HG02943 (cell line): ENCODE measurements at regions not wholly inside any gene's neighbourhood (a gene's known extent, or its start where the extent isn't known, plus 50 kb on each side); places are given as distances from the start of the nearest gene placed in this dataset.

Experiments
- ATAC-seq: cut with Tn5 transposase; IDR thresholded peaks from one replicate; pipeline ENCODE4 v1.9.1; 2021; ENCODE audit warnings: mild to moderate bottlenecking, low read depth, moderate library complexity; ENCODE audit not compliant: unreplicated experiment

DNA sequence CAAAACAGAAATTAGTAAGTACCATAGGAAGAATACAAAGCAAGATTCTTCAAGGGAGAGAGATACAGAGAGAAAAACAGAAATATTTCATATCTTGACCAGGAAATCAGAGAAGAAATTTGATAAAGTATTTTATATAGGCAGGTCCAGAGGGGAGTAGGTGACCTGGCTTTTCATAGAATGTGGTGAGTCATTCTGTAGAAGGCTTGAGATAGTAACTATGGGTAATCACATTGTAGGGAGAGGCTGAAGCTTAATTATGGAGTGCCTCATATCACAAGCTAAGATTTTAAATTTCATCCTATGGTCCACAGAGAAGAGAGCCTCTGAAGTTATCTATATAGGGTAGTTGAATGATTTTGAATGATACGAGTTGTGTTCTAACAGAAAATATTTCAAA lies 195.0 kb upstream of the CYRIA start:
- ATAC-seq, result no peak

DNA sequence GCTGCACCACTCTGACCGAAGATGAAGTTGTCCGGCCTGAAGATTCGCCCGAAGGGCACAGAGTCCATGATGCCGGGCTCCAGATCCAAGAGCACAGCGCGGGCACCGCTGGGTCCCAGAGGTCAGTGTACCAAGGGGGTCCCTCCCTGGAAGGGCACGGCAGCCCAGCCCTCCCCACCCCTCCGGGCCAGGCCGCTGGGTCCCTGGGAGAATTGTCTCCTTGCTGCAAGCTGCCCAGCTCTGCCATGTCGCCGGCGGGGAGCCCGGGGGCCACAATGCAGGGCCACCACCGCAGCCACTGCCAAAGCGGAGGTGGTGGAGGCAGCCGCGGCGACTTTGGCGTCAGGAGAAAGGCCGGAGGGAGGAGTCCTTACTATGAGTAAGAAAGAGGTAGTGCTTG lies 189.5 kb upstream of the CYRIA start:
- no peak for ATAC-seq

DNA sequence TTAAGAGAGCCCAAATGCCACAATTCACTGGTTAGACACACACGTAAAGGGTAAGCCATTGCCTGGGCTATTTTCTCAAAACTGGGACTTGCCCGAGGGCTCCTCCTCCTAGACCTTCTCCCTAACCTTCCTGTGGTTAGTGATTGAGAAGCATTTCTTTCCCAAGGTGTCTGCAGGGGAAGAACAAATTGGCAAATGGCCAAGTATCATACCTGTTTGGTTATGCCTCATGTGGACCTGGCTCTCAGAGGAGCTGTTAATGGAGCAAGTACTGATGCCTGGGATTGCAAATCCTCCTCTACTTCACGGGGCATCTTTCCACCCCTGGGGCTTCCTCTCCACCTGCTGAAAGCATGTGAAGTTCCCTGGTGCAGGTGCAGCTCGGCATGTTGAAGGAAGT lies 187.5 kb upstream of the CYRIA start:
- no peak for ATAC-seq

DNA sequence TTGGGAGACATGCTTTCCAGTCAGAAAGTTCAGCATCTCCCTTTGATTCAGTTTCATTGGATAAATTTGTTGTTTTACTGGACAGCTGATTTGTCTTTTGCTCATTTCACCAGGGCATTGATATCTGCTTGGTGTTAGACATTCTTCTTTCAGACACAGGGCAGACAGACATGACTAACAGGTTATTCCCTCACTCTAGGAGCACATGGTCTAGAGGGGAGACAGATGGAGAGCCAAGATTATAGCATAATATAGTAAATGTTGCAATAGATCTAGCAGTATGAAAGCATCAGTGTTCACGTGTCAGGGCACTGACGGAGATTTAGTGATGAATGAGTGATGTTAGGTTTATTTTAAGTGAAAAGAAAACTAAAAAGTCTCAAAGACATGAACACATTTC lies 187.0 kb upstream of the CYRIA start:
- no peak for ATAC-seq

DNA sequence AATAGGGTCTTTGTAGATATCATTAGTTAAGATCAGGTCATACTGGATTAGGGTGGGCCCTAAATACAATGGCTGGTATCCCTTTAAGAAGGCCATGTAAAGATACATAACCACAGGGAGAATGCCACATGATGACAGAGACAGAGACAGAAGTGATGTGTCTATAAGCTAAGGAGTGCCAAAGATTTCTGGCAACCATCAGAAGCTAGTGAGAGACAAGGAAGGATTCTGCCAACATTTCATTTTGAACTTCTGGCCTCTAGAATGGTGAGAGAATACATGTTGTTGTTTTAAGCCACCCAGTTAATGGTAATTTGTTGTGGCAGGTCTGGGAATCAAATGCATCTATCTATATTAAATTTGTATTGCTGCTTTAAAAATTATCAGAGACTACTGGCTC lies 185.5 kb upstream of the CYRIA start:
- ATAC-seq, result no peak

DNA sequence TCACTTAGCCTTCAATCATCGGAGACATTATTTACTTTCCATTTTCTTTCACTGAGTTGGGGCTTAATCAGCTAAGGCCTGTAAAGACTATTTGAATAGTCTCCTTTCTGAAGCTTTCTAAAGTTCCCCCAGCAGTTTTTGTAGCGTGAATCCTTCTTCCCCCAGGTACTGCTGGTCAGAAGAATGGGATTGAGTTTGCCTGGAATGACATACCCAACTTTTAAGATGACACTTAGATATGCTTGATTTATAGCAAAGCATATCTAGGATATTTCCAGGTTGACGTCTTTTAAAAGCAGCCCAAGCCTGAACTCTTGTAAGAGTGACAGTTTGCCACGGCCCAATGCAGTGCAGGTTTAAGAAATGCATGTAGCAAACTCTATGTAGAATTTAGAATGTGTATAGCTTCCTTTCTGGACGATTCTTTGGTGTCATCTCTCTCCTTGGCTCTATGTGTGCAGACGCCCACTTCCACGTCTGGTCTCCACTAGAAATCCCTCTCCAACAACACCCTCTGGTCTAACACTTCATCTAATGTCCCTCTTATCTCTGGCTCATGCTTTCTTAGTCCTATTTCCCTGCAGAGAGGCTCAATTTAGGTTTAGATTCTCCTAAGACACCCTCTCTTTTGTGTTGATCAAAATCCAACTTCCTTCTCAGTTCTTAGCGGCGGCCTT lies 175.0 kb upstream of the CYRIA start:
- no peak for ATAC-seq

DNA sequence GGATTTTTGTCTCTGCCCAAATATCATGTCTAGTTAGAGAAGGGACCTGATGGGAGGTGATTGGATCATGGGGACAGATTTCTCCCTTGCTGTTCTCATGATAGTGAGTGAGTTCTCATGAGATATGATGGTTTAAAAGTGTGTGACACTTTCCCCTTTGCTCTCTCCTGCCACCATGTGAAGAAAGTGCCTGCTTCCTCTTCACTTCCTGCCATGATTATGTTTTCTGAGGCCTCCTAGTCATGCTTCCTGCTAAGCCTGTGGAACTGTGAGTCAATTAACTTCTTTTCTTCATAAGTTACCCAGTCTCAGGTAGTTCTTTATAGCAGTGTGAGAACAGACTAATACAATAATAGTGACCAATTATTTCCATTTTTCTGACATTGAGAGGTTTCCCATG lies 167.3 kb upstream of the CYRIA start:
- no peak for ATAC-seq

DNA sequence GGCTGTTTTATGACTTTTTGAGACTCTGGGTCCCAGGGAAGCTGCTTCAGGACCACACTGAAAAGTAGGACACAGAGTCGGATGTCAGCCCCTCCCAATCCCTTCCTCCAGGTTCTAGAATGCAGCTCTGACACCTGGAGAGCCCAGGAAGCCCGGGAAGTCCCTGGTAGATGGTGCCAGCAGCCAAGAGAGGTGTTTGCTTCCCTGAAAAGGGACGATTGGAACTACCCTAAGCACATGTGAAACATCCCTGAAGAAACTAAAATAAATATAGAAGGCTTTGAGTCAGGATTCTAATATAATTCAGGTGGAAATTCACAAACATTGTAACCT lies 163.2 kb upstream of the CYRIA start:
- ATAC-seq, result no peak

DNA sequence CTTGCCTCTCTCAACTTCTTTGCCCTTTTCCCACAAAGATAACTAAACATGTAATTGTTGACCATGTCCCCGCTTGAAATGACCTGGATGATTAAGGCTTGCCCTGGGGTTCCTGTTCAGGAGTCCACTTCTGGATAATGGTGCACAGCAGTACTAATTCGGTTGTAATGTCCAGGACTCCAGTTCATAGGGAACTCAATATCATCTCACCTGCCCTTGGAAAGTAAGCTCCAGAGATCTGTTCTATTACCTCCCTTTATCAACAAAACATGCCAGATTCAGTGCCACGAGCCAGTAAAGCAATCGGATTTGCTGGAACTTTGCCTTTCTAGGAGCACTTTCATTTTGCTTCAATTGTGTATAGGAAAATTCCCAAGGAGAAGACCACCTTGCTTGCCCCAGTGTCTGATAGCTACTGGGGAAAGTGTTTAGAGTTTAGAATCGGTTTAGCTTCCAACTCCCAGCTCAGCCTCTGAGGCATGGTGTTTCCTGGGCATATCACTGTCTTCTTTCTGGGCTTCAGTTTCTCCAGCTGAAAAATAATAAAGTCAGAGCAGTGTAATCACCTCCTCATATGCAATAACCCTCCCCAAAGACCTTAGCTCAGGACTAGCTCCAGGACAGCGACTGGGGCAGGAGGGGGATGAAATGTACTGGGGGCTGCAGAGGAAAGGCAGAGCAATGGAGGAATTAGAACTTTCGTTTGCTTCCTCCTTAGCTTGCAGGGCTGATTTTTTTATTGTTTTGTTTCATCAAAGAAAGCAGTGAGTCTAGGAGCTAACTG lies 162.6 kb upstream of the CYRIA start:
- no peak for ATAC-seq

DNA sequence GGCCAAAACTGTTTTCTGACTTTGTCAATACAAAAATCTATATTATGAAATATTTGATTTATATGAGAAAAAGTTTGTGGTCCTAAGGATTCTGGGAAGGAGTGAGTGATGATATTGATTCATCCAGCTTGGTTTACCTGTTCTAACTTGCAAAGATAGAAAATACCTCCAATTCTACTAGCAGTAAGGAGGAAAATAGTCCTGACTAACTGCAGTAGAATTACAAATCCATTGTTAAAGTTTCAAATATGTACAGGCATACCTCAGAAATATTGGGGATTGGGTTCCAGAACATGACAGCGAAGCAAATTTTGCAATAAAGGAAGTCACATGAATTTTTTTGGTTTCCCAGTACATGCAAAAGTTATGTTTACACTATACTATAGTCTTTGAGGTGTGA lies 158.8 kb upstream of the CYRIA start:
- no peak for ATAC-seq

DNA sequence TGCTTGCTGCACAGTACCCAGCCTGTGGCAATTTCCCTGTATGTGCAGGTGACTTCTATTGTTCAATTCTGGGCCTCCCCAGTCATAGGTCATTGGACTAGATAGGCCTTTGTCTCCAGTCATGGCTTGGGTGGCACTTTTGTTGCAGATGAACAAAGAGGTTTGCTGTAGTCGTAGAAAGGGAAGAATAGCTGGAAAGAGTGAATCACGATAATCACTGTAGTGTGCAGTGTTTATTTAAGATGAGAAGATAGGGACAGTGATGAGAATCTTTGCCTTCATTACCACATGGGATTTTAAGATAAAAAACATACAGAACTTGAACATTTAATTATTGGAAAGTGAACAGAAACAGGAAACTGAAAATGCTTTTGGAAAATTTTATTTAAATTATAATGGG lies 156.1 kb upstream of the CYRIA start:
- ATAC-seq, result no peak

DNA sequence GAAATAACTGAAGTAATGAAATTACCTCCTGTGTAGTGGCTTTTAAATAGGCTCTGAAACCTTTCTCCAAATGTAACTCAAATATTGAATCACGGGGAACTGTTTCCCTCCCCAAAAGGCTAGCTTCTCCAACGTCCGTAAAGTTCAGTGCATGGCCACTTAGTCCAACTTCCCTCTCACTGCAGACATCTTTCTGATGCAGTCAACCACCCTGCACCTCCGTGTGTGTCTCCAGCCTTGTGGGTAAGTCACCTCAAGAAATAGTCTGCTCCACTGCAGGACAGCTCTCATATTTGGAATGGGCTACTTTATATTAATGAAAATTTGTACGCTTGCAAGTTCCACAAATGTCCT lies 152.5 kb upstream of the CYRIA start:
- ATAC-seq, result no peak

DNA sequence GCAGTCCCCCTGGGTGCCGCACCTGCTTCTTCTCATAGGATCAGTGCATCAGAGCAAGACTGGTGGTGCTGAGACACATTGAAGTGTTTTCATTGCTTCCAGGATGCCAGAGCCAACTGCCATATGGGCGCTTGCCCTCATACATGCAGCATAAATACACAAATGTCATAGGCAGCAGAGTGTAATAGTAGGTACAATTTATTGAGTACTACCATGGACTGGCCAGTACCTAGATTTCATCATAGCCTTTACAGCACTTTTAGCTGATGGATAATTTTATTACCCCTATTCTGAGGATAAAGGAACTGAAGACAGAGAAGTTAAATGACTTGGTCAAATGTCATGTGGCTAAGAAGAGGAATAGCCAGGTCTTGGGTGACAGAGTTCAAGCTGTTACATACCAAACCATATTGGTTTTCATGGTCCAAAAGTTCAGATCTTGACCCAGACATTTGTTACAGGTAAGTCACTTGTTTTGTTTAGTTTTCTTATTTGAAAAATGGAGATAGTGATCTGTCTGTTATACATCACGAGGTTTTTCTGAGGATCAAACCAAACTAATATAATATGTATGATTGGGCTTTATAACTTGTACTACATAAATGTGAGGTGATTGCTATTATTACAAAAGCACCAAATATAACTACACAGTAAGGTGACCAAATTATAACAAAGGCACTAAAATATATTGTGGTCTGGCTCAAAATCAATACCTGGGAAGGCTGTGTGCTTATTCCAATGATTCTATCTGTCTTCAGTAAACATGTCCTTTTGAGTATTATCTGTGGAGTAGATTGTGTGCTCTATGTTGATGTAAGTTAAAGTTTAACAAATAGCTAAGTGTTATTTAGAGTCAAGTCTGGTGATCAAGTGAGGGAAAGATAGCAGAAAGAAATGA lies 151.9 kb upstream of the CYRIA start:
- ATAC-seq, result no peak

DNA sequence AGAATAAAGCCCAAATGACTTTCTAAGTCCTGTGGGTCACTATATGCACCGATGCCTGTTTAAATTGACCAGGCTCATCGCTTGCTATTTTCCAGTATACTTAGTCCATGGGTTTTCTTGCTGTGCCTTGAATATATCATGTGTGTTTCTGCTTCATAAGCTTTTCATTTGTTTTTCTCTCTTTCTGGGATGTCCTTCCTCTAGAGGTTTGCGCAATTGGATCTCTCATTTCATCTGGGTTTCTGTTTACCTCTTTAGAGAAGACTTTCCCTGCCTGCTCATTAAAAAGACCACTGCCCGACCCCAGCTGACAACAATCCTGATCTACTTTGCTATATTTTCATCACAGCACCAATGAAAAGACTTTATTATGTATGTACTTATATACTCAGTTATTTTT lies 150.9 kb upstream of the CYRIA start:
- ATAC-seq, result no peak

DNA sequence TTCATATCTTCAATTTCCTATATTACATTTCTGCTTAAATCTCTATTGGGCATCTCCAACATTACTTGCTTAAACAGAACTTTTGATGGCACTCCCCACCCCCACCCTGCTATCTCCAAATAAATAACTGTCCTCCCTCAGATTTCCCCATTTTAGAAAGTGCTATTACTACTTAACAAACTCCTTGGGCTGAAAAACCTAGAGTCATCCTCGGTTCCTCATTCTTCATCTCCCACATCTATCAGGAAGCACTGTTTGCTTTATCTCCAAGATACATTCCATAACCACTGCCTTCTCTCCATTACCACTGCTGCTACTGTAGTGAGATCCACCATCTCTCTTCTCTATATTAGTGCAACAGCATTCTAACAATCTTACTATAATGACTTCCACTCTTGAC lies 150.4 kb upstream of the CYRIA start:
- ATAC-seq, result no peak

DNA sequence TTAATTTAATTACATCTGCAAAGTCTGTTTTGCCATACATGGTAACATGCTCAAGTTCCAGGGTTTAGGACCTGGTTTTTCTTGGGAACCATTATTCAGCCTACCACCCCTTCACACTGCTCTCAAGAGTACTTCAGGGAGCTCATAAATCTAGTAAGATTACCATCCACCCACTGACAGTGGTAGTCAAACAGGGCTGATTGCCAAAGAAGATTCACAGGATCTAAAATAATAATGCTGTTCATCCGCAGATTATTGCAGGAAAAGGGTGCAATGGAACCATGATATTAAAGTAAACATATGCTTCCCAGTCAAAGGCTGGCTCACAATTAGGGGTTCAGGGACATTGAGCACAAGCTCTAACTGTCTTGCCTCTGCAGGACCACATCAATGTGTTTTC lies 148.0 kb upstream of the CYRIA start:
- ATAC-seq, result no peak

DNA sequence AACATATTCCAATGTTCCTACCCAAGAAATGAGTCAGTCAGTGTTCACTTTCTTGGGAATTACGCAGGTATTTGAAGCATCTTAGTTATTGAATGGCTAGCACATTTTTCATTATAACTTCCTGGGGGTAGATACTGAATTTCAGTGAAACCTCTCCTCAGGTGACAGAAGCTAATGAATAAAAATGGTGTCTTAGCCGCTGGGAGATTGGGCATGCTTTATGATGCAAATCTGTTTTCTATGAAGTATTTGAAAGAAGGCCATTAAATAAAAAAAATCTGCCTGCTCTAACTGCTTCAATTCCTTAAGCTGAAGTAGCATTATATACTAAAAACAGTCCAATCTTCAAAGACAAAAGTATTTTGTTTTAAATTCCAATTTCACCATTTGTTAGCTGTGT lies 132.8 kb upstream of the CYRIA start:
- no peak for ATAC-seq

DNA sequence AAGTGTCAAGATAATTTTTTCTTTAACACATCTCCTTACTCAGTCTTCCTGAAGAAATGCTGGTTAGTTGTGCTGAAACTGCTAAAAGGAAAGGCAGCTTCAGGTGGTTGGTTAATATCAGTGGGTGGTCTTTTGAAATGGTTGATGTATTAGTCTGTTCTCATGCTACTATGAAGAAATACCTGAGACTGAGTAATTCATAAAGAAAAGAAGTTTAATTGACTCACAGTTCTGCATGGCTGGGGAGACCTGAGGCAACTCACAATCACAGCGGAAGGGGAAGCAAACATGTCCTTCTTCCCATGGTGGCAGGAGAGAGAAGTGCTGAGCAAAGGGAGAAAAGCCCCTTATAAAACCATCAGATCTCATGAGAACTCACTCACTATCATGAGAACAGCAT lies 125.9 kb upstream of the CYRIA start:
- no peak for ATAC-seq

DNA sequence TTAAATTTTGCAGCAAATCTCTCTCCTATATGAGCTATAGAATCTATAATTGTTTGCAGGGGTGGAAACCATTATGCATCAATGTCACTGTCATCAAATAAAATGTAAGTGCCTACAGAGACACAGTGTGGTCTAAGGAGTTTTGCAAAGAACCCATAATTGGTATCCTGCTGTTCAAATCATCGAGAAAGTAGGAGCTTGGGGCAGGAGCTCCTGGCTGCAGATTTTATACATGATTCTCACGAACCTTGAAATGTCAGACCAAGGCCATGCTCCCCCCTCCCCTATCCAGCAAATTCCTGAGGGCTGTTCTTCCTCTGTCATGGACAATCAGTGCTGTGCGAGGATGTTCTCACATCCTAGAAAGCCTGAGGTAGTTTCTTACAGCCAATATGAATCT lies 119.5 kb upstream of the CYRIA start:
- no peak for ATAC-seq

DNA sequence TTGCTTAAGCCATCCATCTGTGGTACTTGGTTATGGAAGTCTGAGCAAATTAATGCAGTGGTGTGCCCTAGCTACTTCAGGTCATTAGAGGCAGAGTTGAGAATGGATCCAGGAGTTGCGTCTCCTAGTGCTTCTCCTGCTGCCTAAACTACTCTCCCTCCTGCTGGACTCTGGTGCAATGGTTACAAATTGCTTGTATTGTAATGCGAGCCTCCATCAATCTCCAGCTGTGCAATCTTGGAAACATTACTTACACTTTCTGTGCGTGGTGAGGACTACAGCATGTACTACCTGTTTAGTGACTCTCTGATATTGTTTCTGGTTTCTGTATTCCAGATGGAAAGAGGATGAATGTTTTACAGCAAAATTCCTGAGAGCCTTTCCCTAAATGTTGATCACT lies 119.0 kb upstream of the CYRIA start:
- no peak for ATAC-seq

DNA sequence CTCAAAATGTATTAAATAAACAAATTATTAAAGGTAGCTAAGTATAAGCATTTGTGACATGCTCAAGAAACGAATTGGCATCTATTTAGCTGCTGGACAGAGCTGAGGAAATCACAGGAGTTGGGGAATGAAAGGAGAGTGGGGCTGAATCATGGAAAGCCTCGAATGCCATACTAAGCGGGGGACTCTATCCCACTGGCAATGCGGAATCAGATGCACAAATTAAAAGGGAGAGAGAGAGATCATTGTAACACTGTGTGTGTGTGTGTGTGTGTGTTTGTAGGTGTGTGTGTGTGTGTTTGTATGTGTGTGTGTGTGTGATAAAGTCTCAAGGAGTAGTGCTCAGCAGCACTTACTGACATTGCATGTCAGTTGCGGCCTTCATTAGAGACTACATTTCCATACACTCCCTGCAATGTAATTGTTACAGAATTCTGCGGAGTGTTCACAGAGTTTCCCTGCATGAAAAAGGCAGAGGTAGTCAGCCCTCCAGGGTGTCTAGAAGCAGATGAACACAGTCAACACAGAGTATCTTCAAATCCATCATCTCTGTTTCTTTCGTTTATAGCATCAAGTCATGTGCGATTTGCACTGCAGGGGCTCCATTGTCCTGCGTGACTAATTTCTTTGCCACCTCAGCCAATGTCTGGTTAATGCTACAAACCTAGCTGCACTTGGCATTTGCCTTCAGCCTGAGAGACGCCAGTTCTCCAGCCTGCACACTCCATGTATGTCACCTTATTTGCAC lies 111.7 kb upstream of the CYRIA start:
- no peak for ATAC-seq
